GM06990 (cell line): ENCODE measurements at regions not wholly inside any gene's neighbourhood (a gene's known extent, or its start where the extent isn't known, plus 50 kb on each side); places are given as distances from the start of the nearest gene placed in this dataset.

Experiments
- DNase-seq: peaks from one replicate; pipeline ENCODE4 v3.0.0-alpha.2; 2011; ENCODE audit not compliant: insufficient read length; ENCODE audit errors: extremely low read depth
- H3K27me3 ChIP-seq: replicated peaks from 2 replicates; pipeline ENCODE4 v1.6.0; 2011; ENCODE audit warnings: low read length; ENCODE audit not compliant: control insufficient read depth, insufficient read depth
- H3K36me3 ChIP-seq: 2 replicates; pipeline ENCODE4 v1.5.1; 2011; ENCODE audit warnings: low read length; ENCODE audit not compliant: control insufficient read depth, insufficient read depth
- H3K4me3 ChIP-seq: replicated peaks from 2 replicates; pipeline ENCODE4 v1.5.1; 2011; ENCODE audit warnings: low read depth, mild to moderate bottlenecking, control low read depth, low read length
- CTCF ChIP-seq: IDR thresholded peaks from 2 replicates; pipeline ENCODE4 v1.5.1; 2011; ENCODE audit warnings: low read length, control low read depth, mild to moderate bottlenecking, inconsistent platforms; ENCODE audit not compliant: insufficient read depth, poor library complexity, severe bottlenecking

GRCh38 chr2:59018737-59019136, 777.6 kb upstream of the FANCL start:
- TF ChIP-seq CTCF, result no peak
- Histone ChIP-seq H3K27me3 (no peaks in the 10 kb centered on the region), H3K36me3 (no peaks in the 10 kb centered on the region), H3K4me3 (no peak overlapping the region)
- DNase-seq, result no peak

GRCh38 chr2:59015027-59015426, 773.9 kb upstream of the FANCL start:
- no peak for TF ChIP-seq CTCF
- no peak overlapping the region for H3K4me3 ChIP-seq
- no peak for DNase-seq
- no peaks in the 10 kb centered on the region for H3K36me3 ChIP-seq
- no peaks in the 10 kb centered on the region for H3K27me3 ChIP-seq

- Histone ChIP-seq H3K27me3 (no peaks in the 10 kb centered on the region), H3K4me3 (no peak overlapping the region), H3K36me3 (no peaks in the 10 kb centered on the region)
- no peak for DNase-seq
- TF ChIP-seq CTCF, result no peak
These were observed 771.8 kb upstream of the FANCL start for GRCh38 chr2:59012971-59013370.

GRCh38 chr2:59012234-59012633, 771.1 kb upstream of the FANCL start:
- TF ChIP-seq CTCF, result no peak
- no peaks in the 10 kb centered on the region for H3K36me3 ChIP-seq
- no peak overlapping the region for H3K4me3 ChIP-seq
- no peak for DNase-seq
- H3K27me3 ChIP-seq, result no peaks in the 10 kb centered on the region

- DNase-seq, result no peak
- no peaks in the 10 kb centered on the region for H3K36me3 ChIP-seq
- no peak overlapping the region for H3K4me3 ChIP-seq
- TF ChIP-seq CTCF, result no peak
- H3K27me3 ChIP-seq, result no peaks in the 10 kb centered on the region
These were observed 767.8 kb upstream of the FANCL start for GRCh38 chr2:59008950-59009349.
